ENCODE measurements at regions not wholly inside any gene's neighbourhood (a gene's known extent, or its start where the extent isn't known, plus 50 kb on each side); places are given as distances from the start of the nearest gene placed in this dataset.

DNA sequence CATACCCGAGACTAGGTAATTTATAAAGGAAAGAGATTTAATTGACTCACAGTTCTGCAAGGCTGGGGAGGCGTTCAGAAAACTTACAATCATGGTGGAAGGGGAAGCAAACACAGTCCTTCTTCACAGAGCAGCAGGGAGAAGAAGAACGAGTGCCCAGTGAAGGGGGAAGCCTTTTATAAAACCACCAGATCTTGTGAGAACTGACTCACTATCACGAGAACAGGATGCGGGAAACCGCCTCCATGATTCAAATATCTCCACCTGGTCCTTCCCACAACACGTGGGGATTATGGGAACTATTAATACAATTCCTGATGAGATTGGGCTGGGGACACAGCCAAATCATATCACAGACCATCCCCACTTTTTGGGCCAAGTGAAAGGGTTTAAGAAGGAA, 58.8 kb upstream of the CTXND1 start:
- TF ChIP-seq, protein P1, sequence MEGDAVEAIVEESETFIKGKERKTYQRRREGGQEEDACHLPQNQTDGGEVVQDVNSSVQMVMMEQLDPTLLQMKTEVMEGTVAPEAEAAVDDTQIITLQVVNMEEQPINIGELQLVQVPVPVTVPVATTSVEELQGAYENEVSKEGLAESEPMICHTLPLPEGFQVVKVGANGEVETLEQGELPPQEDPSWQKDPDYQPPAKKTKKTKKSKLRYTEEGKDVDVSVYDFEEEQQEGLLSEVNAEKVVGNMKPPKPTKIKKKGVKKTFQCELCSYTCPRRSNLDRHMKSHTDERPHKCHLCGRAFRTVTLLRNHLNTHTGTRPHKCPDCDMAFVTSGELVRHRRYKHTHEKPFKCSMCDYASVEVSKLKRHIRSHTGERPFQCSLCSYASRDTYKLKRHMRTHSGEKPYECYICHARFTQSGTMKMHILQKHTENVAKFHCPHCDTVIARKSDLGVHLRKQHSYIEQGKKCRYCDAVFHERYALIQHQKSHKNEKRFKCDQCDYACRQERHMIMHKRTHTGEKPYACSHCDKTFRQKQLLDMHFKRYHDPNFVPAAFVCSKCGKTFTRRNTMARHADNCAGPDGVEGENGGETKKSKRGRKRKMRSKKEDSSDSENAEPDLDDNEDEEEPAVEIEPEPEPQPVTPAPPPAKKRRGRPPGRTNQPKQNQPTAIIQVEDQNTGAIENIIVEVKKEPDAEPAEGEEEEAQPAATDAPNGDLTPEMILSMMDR (IDR thresholded peaks at IDR 0.05; ENCODE audit: low read depth, low read length), result no peak
- TF ChIP-seq EZH2phosphoT487 (IDR thresholded peaks at IDR 0.05; ENCODE audit: low read depth), result no peak
